ENCODE measurements at regions not wholly inside any gene's neighbourhood (a gene's known extent, or its start where the extent isn't known, plus 50 kb on each side); places are given as distances from the start of the nearest gene placed in this dataset.
"Not testable (repeated sequence)": the region's sequence is repeated elsewhere in the genome, so short reads cannot be mapped to it uniquely, and the experiment has no call there.

DNA sequence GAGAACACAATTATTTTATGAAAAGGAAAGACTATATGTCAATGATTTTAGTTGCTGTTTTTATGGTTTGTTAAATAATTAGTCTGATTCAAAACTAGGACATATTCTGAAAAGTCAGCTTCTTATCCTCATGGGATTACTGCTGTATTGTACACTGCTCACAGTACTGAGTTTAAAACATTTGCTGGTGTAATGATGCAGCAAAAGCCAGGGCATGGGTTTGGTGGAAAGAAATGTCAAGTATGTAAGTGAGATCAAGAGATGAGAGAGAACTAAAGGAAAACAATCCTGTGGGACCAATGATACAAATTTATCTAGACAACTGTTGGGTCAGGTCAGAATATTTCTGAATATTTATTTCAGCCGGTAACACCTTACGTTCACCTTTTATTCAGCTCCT lies 210.1 kb upstream of the ARHGEF26 start:
- Mint-ChIP-seq H3K4me3 (no peak overlapping the region), H3K9me3 (no peaks in the 10 kb centered on the region), H3K36me3 (ENCODE audit: low read depth) (no peaks in the 10 kb centered on the region), H3K27me3 (peaks cover 3% of the 10 kb centered on the region), H3K4me1 (no peaks in the 10 kb centered on the region), H3K27ac (no peak overlapping the region)
- ChIA-PET POLR2A (no interaction called here), CTCF (no interaction called here)
- DNase-seq: no peak

DNA sequence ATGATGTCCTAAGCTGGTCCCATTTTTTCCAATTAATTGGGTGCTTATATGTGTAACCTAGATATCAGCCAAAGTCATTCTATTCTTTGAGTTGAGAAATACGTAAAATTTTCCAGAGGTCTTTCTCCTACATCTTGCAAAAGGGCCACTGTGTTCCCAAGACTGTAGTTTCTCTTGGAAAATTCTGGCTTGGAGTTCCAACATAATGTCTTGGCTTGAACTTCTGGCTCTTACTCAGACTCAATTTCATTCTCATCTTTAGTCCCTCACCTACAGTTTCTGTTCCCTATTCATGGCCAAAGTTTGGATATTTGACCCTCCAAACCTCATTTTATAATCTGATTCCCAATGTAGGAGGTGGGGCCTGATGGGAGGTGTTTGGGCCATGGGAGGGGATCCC lies 201.4 kb upstream of the ARHGEF26 start:
- ChIA-PET POLR2A (no interaction called here), CTCF (no interaction called here)
- H3K36me3 Mint-ChIP-seq (ENCODE audit: low read depth): no peaks in the 10 kb centered on the region
- no peak for DNase-seq
- no peak overlapping the region for H3K4me3 Mint-ChIP-seq
- H3K9me3 Mint-ChIP-seq: no peaks in the 10 kb centered on the region
- no peaks in the 10 kb centered on the region for H3K4me1 Mint-ChIP-seq
- no peak overlapping the region for H3K27ac Mint-ChIP-seq
- H3K27me3 Mint-ChIP-seq: peaks cover 1% of the 10 kb centered on the region

DNA sequence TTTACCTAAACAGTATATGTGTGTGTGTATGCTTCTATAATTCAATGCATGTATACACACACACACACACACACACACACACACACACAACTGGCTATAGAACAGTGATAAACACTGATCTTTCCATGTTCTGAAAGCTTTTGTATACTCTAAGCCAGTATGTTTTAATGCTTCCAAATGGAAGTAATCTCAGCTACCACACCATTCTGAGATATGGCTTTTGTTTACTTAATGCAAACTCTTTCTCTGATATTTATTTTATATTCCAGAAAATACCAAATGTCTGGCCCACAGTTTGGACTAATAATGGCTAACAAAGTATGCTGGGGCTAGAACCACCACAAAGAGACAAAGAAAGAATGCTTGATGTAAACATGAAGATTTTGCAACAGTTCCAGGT lies 199.4 kb upstream of the ARHGEF26 start:
- no peaks in the 10 kb centered on the region for H3K36me3 Mint-ChIP-seq (ENCODE audit: low read depth)
- H3K9me3 Mint-ChIP-seq: no peaks in the 10 kb centered on the region
- H3K4me1 Mint-ChIP-seq: no peaks in the 10 kb centered on the region
- H3K4me3 Mint-ChIP-seq: no peak overlapping the region
- POLR2A ChIA-PET: no interaction called here
- peaks cover 3% of the 10 kb centered on the region for H3K27me3 Mint-ChIP-seq
- CTCF ChIA-PET: no interaction called here
- DNase-seq: no peak
- H3K27ac Mint-ChIP-seq: no peak overlapping the region

DNA sequence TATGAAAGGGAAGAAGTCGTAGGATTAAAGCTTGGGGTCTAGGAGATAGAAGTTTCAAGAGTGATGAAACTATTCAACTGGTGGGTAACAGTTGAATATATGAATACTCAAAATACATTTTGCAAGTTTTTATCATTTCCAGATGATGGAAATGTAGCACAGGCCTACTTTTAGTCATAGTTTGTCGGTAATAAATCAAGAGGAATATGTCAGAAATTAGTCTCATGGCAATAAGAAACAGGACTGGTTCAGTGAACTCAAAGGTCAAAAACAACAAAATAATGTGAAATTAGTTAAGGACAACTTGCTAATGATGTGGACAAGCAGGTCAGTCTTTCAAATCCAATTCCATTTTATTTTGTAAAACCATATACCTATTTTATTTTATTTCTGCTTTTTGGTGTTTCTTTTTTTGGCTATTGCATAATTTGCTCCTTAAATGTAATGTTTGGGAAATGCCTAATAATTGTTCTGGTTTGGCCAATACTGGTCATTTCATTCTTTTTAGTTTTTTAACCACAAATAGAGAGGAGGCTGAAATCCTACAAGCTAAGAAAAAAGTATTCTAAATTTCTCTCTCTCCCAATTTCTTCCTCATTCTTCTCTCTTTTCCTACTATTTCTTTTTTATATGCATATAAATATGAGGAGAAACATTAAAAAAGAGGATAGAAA lies 195.2 kb upstream of the ARHGEF26 start:
- no peaks in the 10 kb centered on the region for H3K9me3 Mint-ChIP-seq
- CTCF ChIA-PET: no interaction called here
- no peak for DNase-seq
- H3K36me3 Mint-ChIP-seq (ENCODE audit: low read depth): no peaks in the 10 kb centered on the region
- no peak overlapping the region for H3K27ac Mint-ChIP-seq
- peaks cover 3% of the 10 kb centered on the region for H3K27me3 Mint-ChIP-seq
- no peak overlapping the region for H3K4me3 Mint-ChIP-seq
- POLR2A ChIA-PET: no interaction called here
- no peaks in the 10 kb centered on the region for H3K4me1 Mint-ChIP-seq

DNA sequence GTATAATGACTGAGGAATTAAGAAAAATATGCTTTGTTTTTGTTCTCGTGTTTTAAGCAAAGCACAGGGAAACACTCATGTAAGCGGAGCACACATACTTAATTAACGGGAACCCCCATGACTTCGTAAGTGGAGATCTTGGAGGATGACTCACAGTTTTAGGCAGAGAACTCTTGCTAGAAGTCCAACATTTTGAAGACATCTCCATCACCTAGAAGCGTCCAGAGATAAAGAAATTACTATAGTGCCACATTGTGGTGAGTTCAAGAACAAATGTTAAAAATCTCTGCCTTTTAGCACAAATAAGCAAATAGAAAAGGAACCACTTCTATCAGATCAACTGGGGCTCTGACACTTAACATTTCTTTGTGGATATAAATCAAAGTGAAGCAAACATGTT lies 194.1 kb upstream of the ARHGEF26 start:
- no peak for DNase-seq
- POLR2A ChIA-PET: no interaction called here
- Mint-ChIP-seq H3K9me3 (no peaks in the 10 kb centered on the region), H3K36me3 (ENCODE audit: low read depth) (no peaks in the 10 kb centered on the region), H3K4me3 (no peak overlapping the region), H3K27me3 (peaks cover 3% of the 10 kb centered on the region), H3K27ac (no peak overlapping the region), H3K4me1 (no peaks in the 10 kb centered on the region)
- CTCF ChIA-PET: no interaction called here

DNA sequence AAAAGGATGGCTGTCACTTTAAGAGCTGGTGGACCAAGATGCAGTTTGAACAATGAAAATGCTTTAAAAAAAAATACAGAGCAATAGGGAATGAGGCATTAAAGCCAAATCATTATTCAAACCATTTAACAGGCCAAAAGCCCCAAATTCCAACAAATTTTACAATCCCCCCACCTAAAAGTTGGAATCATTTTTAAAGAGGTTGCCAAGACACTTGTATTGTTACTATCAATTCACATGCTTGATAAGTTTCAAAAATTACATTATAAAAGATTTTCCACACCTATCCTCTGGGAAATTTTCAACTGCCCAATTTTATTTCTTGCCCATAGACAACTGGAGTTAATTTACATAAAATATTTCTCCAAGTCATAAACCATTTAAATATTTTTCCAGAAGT lies 192.3 kb upstream of the ARHGEF26 start:
- Mint-ChIP-seq H3K4me1 (no peaks in the 10 kb centered on the region), H3K4me3 (no peak overlapping the region), H3K9me3 (no peaks in the 10 kb centered on the region), H3K36me3 (ENCODE audit: low read depth) (no peaks in the 10 kb centered on the region), H3K27me3 (peaks cover 3% of the 10 kb centered on the region), H3K27ac (no peak overlapping the region)
- no peak for DNase-seq
- ChIA-PET CTCF (no interaction called here), POLR2A (no interaction called here)

DNA sequence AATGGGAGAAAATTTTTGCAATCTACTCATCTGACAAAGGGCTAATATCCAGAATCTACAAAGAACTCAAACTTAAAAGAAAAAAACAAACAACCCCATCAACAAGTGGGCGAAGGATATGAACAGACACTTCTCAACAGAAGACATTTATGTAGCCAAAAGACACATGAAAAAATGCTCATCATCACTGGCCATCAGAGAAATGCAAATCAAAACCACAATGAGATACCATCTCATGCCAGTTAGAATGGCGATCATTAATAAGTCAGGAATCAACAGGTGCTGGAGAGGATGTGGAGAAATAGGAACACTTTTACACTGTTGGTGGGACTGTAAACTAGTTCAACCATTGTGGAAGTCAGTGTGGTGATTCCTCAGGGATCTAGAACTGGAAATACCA lies 187.7 kb upstream of the ARHGEF26 start:
- H3K27ac Mint-ChIP-seq; H3K4me1 Mint-ChIP-seq; CTCF ChIA-PET; H3K27me3 Mint-ChIP-seq; H3K36me3 Mint-ChIP-seq (ENCODE audit: low read depth); POLR2A ChIA-PET; DNase-seq; H3K4me3 Mint-ChIP-seq; H3K9me3 Mint-ChIP-seq: not testable (repeated sequence)

DNA sequence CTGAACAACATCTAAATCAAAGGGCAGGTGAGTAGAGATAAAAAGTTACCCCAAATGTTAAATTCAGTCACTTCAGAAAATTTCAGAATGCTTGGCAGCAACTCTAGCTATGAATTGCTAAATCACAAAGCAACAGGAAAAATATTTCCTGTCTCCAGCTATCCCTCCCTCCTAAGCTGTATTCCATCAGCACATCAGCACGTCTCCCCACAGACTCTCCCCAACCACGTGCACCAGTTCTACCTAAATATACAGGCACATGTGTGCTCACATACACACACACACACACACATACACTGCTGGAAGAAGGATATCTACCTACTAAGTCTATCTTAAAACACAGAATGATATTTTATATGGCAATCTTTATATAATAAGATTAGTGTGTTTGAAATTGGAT lies 177.1 kb upstream of the ARHGEF26 start:
- no peaks in the 10 kb centered on the region for H3K36me3 Mint-ChIP-seq (ENCODE audit: low read depth)
- H3K9me3 Mint-ChIP-seq: no peaks in the 10 kb centered on the region
- H3K4me1 Mint-ChIP-seq: no peaks in the 10 kb centered on the region
- H3K27me3 Mint-ChIP-seq: no peaks in the 10 kb centered on the region
- no peak for DNase-seq
- ChIA-PET POLR2A (no interaction called here), CTCF (no interaction called here)
- H3K27ac Mint-ChIP-seq: no peak overlapping the region
- no peak overlapping the region for H3K4me3 Mint-ChIP-seq

DNA sequence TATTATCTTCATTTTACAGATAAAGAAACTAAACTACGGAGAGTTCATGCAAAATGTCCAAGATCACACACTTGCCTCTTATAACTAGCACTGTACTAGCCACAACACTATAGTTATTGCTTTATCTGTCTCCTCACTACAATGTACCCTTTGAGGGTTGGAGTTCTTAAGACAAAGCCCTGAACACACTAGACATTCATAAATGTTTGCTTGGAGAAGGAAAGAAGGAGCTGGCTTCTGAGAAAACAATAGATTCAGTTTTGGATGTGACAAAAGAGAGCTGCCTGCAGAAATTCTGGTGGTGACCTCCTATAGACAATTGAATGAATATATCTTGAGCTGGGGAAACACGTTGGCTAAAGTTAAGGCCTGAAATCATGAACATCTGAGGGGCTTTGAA lies 169.9 kb upstream of the ARHGEF26 start:
- CTCF ChIA-PET: no interaction called here
- Mint-ChIP-seq H3K9me3 (no peaks in the 10 kb centered on the region), H3K4me3 (no peak overlapping the region), H3K4me1 (no peaks in the 10 kb centered on the region), H3K27me3 (peaks cover 5% of the 10 kb centered on the region), H3K27ac (no peak overlapping the region), H3K36me3 (ENCODE audit: low read depth) (no peaks in the 10 kb centered on the region)
- POLR2A ChIA-PET: no interaction called here
- no peak for DNase-seq

DNA sequence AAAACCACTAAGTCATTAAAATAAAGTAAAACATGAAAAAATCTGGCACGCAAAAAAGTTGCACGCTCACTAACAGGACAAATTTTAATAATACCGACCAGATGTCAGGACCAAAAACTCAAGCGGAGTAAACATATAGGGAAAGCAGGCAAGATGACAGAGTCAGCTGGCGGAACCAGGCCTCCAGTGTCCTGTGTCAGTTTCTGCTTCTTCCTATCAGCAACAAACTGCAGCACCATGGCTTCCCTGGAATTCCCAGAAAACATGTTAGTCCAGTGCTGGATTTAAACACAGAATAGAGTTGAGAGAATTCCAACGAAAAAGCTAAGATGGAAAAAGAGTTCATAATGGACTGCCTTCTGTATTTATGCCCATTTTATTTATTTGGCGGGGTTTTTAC lies 169.1 kb upstream of the ARHGEF26 start:
- Mint-ChIP-seq H3K9me3 (no peaks in the 10 kb centered on the region), H3K27me3 (peaks cover 5% of the 10 kb centered on the region), H3K36me3 (ENCODE audit: low read depth) (no peaks in the 10 kb centered on the region), H3K27ac (no peak overlapping the region), H3K4me1 (no peaks in the 10 kb centered on the region), H3K4me3 (no peak overlapping the region)
- DNase-seq: no peak
- POLR2A ChIA-PET: no interaction called here
- CTCF ChIA-PET: no interaction called here

DNA sequence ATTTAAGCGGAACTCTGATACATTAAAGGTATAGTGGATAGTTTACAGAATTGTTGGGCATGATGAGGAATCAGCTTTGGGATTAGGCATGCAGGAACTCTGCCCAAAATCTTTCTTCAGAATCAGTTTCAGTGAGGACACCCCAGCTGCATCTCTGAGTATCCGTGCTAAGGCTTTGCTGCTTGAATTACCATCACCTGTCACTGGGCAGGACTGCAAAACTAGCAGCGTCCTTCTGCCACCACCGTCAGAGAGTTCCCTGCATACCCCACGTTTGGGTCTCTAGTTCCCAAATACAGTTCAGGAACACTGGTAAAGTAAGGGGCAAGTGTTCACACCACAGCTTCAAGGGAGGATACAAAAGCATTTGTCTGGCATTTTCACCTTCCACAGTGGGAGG lies 164.6 kb upstream of the ARHGEF26 start:
- no peak overlapping the region for H3K4me3 Mint-ChIP-seq
- H3K36me3 Mint-ChIP-seq (ENCODE audit: low read depth): no peaks in the 10 kb centered on the region
- no peaks in the 10 kb centered on the region for H3K4me1 Mint-ChIP-seq
- DNase-seq: no peak
- no peaks in the 10 kb centered on the region for H3K9me3 Mint-ChIP-seq
- CTCF ChIA-PET: no interaction called here
- H3K27me3 Mint-ChIP-seq: peaks cover 3% of the 10 kb centered on the region
- H3K27ac Mint-ChIP-seq: no peak overlapping the region
- POLR2A ChIA-PET: no interaction called here

DNA sequence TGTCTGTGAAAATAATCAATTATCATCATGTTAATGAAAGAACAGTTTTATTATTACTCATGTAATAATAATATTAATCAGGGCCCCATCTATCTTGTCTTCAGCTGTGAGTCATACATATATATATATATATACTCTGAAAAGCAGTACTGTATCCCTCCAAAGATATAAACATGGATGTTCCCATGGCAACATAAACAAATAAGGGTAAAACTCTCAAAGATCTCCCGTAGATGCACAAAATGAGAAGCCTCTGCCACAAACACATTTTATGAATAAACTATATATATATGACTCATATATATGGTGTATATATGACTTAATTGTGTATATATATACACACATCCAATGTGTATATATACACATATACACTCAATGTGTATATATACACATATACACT lies 163.8 kb upstream of the ARHGEF26 start:
- DNase-seq: no peak
- POLR2A ChIA-PET: no interaction called here
- Mint-ChIP-seq H3K27me3 (peaks cover 5% of the 10 kb centered on the region), H3K4me3 (no peak overlapping the region), H3K27ac (no peak overlapping the region), H3K36me3 (ENCODE audit: low read depth) (no peaks in the 10 kb centered on the region), H3K9me3 (no peaks in the 10 kb centered on the region), H3K4me1 (no peaks in the 10 kb centered on the region)
- CTCF ChIA-PET: no interaction called here

DNA sequence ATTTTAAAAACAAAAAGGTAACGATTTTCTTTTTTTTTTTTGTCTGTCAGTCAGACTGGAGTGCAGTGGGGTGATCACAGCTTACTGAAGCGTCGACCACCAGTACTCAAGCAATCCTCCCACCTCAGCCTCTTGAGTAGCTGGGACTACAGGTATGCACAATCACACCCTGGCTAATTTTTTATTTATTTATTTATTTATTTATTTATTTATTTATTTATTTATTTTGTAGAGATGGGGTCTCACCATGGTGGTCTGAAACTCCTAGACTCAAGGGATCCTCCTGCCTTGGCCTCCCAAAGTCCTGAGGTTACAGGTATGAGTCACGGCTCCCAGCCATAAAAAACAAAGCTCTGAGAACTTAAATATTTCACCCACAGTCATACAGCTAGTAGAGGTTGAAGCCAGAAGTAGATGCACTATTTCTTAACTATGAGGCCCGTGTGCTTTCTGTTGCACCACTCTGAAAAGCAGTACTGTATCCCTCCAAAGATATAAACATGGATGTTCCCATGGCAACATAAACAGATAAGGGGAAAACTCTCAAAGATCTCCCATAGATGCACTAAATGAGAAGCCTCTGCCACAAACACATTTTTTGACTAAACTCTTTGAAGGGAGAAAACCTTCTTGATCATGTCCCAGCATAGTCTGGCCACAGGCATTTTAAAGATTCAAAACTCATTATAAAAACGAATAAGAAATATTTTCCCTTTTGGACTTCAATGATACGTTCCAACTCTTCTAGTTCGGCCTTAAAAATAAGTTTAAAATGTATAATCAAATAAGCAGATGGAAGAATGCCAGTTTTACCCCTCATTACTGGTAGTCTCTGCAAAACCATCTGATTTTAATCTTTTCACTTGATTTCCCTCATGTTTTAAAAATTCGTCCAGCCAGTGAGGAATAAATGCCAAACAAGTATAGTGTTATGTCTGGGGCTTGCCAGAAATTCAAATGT lies 162.3 kb upstream of the ARHGEF26 start:
- Mint-ChIP-seq H3K4me1 (no peaks in the 10 kb centered on the region), H3K36me3 (ENCODE audit: low read depth) (no peaks in the 10 kb centered on the region), H3K9me3 (no peaks in the 10 kb centered on the region), H3K27me3 (peaks cover 5% of the 10 kb centered on the region), H3K4me3 (no peak overlapping the region), H3K27ac (no peak overlapping the region)
- CTCF ChIA-PET: no interaction called here
- no peak for DNase-seq
- POLR2A ChIA-PET: no interaction called here

DNA sequence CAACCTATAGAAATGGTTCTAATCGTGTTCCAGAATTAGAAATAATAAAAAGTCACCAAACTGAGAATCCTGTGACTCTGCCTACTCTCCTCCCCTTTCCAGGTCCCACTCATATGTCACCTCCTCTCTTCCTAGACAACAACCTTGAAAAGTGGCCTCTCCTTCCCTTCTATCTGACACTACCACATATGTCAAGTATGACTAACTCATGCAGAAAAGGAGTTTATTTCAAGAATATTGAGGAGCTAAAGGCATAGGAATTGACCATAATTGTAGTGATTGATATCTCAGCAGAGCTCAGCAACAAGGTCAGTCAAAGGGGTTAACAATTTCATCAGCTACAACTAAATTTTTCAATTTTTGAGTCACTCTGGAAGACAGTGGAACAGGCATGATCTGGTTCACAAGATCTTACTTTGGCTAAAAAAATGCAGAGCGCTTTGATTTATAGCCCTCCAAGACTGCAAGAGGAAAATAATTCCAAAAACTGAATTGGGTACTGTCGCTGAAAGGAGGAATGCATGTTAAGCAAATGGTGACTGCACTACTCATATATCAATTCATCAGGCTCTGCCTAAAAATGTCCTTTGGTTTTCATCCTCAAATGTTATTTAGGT lies 160.6 kb upstream of the ARHGEF26 start:
- H3K27ac Mint-ChIP-seq: no peak overlapping the region
- ChIA-PET CTCF (no interaction called here), POLR2A (no interaction called here)
- H3K9me3 Mint-ChIP-seq: no peaks in the 10 kb centered on the region
- DNase-seq: no peak
- no peaks in the 10 kb centered on the region for H3K4me1 Mint-ChIP-seq
- H3K4me3 Mint-ChIP-seq: no peak overlapping the region
- no peaks in the 10 kb centered on the region for H3K36me3 Mint-ChIP-seq (ENCODE audit: low read depth)
- H3K27me3 Mint-ChIP-seq: peaks cover 5% of the 10 kb centered on the region
